ENCODE measurements at regions not wholly inside any gene's neighbourhood (a gene's known extent, or its start where the extent isn't known, plus 50 kb on each side); places are given as distances from the start of the nearest gene placed in this dataset.
"Not testable (repeated sequence)": the region's sequence is repeated elsewhere in the genome, so short reads cannot be mapped to it uniquely, and the experiment has no call there.

DNA sequence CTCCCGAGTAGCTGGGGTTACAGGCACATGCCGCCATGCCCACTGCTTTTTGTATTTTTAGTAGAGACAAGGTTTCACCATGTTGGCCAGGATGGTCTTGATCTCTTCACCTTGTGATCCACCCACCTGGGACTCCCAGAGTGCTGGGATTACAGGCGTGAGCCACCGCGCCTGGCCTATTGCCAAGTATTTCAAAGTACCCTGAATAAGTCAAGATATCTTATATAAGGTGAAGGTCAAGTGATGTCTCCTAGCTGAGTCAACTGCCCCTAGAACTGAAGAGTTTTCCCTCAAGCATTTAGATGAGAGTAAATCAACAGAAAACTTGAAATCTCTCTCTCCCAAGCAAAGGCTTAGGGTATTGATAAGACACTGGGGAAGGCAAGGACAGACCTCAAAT lies 63.9 kb downstream of the RPL22L1 start:
- no peaks in the 10 kb centered on the region for H3K9me3 ChIP-seq
- no peak for TF ChIP-seq EP300 (IDR thresholded peaks at IDR 0.05)
- TF ChIP-seq, protein P1, sequence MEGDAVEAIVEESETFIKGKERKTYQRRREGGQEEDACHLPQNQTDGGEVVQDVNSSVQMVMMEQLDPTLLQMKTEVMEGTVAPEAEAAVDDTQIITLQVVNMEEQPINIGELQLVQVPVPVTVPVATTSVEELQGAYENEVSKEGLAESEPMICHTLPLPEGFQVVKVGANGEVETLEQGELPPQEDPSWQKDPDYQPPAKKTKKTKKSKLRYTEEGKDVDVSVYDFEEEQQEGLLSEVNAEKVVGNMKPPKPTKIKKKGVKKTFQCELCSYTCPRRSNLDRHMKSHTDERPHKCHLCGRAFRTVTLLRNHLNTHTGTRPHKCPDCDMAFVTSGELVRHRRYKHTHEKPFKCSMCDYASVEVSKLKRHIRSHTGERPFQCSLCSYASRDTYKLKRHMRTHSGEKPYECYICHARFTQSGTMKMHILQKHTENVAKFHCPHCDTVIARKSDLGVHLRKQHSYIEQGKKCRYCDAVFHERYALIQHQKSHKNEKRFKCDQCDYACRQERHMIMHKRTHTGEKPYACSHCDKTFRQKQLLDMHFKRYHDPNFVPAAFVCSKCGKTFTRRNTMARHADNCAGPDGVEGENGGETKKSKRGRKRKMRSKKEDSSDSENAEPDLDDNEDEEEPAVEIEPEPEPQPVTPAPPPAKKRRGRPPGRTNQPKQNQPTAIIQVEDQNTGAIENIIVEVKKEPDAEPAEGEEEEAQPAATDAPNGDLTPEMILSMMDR (IDR thresholded peaks at IDR 0.05): no peak
- TF ChIP-seq POLR2AphosphoS5 (IDR thresholded peaks at IDR 0.05): no peak
- no peak for TF ChIP-seq POLR2A (IDR thresholded peaks at IDR 0.05; ENCODE audit: low read depth)
- 80% methylated on average over 5 of the region's 5 CpGs for WGBS
- intact Hi-C loops (cut with DNase I): no loop called here
- peaks cover 0 to under 1% (median under 1%) of the 10 kb centered on the region in 4 donors for H3K4me1 ChIP-seq
- H3K27ac ChIP-seq (replicated peaks in 1 of 4): no peak overlapping the region
- H3K36me3 ChIP-seq: no peaks in the 10 kb centered on the region
- peaks cover 0 to 5% (median 0%) of the 10 kb centered on the region in 4 donors for H3K27me3 ChIP-seq
- no peak for DNase-seq (ENCODE audit: extremely low spot score)
- H3K4me3 ChIP-seq: no peak overlapping the region

DNA sequence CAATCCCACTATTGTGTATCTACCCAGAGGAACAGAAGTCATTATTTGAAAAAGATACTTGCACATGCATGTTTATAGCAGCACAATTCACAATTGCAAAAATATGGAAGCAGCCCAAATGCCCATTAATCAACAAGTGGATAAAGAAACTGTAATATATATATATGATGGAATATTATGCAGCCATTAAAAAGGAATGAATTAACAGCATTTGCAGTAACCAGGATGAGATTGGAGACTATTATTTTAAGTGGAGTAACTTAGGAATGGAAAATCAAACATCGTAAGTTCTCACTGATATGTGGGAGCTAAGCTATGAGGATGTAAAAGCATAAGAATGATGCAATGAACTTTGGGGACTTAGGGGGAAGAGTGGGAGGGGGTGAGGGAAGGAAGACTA lies 64.7 kb downstream of the RPL22L1 start:
- H3K9me3 ChIP-seq; intact Hi-C loops (cut with DNase I); H3K4me1 ChIP-seq; H3K4me3 ChIP-seq; H3K36me3 ChIP-seq; H3K27me3 ChIP-seq; H3K27ac ChIP-seq (replicated peaks in 1 of 4); DNase-seq (ENCODE audit: extremely low spot score): not testable (repeated sequence)
- WGBS: 95% methylated on average over 1 of the region's 1 CpG

DNA sequence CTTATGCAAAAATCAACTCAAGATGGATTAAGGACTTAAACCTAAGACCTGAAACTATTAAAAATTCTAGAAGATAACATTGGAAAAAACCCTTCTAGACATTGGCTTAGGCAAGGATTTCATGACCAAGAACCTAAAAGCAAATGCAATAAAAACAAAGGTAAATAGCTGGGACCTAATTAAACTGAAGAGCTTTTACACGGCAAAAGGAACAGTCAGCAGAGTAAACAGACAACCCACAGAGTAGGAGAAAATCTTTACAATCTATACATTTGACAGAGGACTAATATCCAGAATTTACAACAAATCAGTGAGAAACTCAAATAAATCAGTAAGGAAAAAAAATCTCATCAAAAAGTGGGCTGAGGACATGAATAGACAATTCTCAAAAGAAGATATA lies 65.4 kb downstream of the RPL22L1 start:
- WGBS: 61% methylated on average over 1 of the region's 1 CpG
- H3K27me3 ChIP-seq; H3K27ac ChIP-seq (replicated peaks in 1 of 4); DNase-seq (ENCODE audit: extremely low spot score); H3K4me3 ChIP-seq; H3K4me1 ChIP-seq; H3K36me3 ChIP-seq; intact Hi-C loops (cut with DNase I); H3K9me3 ChIP-seq: not testable (repeated sequence)

DNA sequence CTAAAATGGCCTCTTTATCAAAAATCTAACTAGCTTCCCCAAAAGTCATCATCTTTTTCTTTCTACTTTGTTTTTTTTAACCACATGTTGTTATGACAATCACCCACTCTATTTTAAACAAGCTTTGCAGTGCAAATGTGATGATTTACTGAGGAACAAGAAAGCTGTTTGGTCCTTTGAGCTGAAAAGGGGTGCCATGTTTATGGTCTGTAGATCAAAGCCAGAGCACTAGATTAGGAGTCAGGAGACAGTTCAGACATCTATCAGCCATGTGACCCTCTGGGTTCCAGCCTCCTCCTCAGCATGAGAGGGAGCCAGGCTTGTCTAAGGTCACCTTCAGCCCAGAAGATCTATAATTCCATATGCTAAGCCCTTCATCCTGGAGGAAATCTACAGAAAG lies 65.9 kb downstream of the RPL22L1 start:
- no peaks in the 10 kb centered on the region for H3K36me3 ChIP-seq
- H3K4me3 ChIP-seq: no peak overlapping the region
- TF ChIP-seq, protein P1 (IDR thresholded peaks at IDR 0.05): no peak
- TF ChIP-seq POLR2AphosphoS5 (IDR thresholded peaks at IDR 0.05): no peak
- no peak for TF ChIP-seq EP300 (IDR thresholded peaks at IDR 0.05)
- TF ChIP-seq POLR2A (IDR thresholded peaks at IDR 0.05; ENCODE audit: low read depth): no peak
- intact Hi-C loops (cut with DNase I): no loop called here
- DNase-seq (ENCODE audit: extremely low spot score): no peak
- no peaks in the 10 kb centered on the region for H3K4me1 ChIP-seq
- H3K27me3 ChIP-seq: peaks cover 0 to 5% (median 0%) of the 10 kb centered on the region in 4 donors
- no peak overlapping the region for H3K27ac ChIP-seq (replicated peaks in 1 of 4)
- H3K9me3 ChIP-seq: no peaks in the 10 kb centered on the region

DNA sequence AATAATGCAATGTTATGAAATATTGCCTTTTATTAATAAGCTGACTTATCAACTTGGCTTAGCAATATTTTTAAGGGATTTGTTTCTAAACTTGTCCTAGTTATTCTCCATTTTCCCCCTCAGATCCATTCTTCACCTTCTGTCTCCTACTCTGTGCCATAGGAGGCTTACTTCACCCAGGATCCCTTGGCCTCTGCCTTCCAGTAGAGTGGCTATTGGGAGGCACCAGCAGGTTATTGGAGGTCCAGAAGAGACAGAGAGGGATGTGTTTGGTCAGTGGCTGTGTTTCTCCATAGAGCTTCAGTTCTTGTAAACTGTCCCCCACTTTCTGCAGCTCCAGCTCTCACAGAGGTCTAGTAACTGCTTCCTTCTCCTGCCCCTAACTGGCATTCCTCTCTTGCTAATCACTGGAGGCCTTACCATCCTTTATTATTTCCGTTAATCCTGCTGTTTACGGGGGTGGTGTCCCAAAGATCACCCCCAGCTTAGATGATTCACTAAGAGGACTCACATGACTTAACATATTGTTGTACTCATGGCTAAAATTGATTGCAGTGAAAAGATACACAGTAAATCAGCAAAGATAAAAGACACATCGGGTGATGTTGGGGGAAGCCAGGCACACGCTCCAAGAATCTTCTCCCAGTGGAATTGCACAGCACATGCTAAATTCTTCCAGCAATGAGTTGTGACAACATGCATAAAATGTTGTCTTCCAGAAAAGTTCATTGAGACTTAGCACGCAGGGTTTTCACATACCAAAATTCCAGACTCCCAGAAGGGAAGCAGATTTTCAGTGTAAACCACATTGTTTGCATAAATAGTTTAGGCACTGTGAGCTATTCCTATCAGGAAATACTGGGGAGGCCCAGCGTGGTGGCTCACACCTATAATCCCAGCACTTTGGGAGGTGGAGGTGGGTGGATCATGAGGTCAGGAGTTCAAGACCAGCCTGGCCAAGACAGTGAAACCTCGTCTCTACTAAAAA lies 67.5 kb downstream of the RPL22L1 start:
- Histone ChIP-seq H3K9me3 (no peaks in the 10 kb centered on the region), H3K4me3 (no peak overlapping the region), H3K4me1 (no peaks in the 10 kb centered on the region), H3K27ac (replicated peaks in 1 of 4) (no peak overlapping the region), H3K36me3 (no peaks in the 10 kb centered on the region), H3K27me3 (peaks cover 0 to 5% (median 0%) of the 10 kb centered on the region in 4 donors)
- WGBS: 61% methylated on average over 7 of the region's 7 CpGs
- intact Hi-C loops (cut with DNase I): no loop called here
- no peak for DNase-seq (ENCODE audit: extremely low spot score)
- TF ChIP-seq, protein P1 (IDR thresholded peaks at IDR 0.05): no peak
- TF ChIP-seq EP300 (IDR thresholded peaks at IDR 0.05) (no peak), POLR2AphosphoS5 (IDR thresholded peaks at IDR 0.05) (no peak), POLR2A (IDR thresholded peaks at IDR 0.05; ENCODE audit: low read depth) (no peak)

All from esophagus muscularis mucosa (tissue), 4 donors.